HUES48 (cell line): ENCODE measurements at regions not wholly inside any gene's neighbourhood (a gene's known extent, or its start where the extent isn't known, plus 50 kb on each side); places are given as distances from the start of the nearest gene placed in this dataset.
"Not testable (repeated sequence)": the region's sequence is repeated elsewhere in the genome, so short reads cannot be mapped to it uniquely, and the experiment has no call there.

ENCODE experiments used
- H3K27ac ChIP-seq: one replicate; pipeline ENCODE4 v1.7.0; 2013; ENCODE audit warnings: low read depth, low read length, inconsistent platforms
- H3K27me3 ChIP-seq: 2 replicates; pipeline ENCODE4 v1.6.1; 2013; ENCODE audit warnings: mild to moderate bottlenecking, low read length; ENCODE audit not compliant: control insufficient read depth, insufficient read depth
- H3K36me3 ChIP-seq: 2 replicates; pipeline ENCODE4 v1.6.1; 2013; ENCODE audit warnings: low read length; ENCODE audit not compliant: control insufficient read depth, insufficient read depth
- H3K4me1 ChIP-seq: 2 replicates; pipeline ENCODE4 v1.6.1; 2013; ENCODE audit warnings: mild to moderate bottlenecking, low read length; ENCODE audit not compliant: control insufficient read depth, insufficient read depth
- H3K4me3 ChIP-seq: 2 replicates; pipeline ENCODE4 v1.5.1; 2013; ENCODE audit warnings: mild to moderate bottlenecking, low read depth, low read length
- H3K9ac ChIP-seq: 2 replicates; pipeline ENCODE4 v1.6.1; 2013; ENCODE audit warnings: mild to moderate bottlenecking, low read depth, low read length, moderate library complexity
- H3K9me3 ChIP-seq: 2 replicates; pipeline ENCODE4 v1.6.1; 2013; ENCODE audit warnings: low read length; ENCODE audit not compliant: control insufficient read depth, insufficient read depth

DNA sequence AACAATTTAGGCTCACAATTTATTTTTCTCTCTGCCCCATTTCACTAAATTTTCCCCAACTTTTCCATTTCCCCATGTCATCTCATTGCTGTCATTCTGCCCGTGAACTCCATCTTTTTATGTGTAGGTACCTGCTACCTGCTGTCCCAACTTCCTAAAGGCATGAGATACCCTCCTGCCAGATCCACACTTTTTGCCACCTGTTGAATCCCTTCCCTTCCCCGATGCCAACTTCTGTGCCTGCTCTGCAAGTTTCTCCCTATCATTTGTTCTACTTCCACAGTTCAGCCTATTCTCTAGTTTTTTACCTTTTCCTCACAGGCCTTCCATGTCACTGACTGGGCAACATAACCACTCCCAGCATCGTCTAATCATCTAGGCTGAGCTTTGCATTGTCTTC is 607.5 kb upstream of the KLF12 start:
- Histone ChIP-seq H3K4me3 (no peak overlapping the region), H3K9ac (no peak overlapping the region), H3K36me3 (no peaks in the 10 kb centered on the region), H3K27me3 (no peaks in the 10 kb centered on the region), H3K27ac (no peak overlapping the region), H3K9me3 (no peaks in the 10 kb centered on the region), H3K4me1 (no peaks in the 10 kb centered on the region)

DNA sequence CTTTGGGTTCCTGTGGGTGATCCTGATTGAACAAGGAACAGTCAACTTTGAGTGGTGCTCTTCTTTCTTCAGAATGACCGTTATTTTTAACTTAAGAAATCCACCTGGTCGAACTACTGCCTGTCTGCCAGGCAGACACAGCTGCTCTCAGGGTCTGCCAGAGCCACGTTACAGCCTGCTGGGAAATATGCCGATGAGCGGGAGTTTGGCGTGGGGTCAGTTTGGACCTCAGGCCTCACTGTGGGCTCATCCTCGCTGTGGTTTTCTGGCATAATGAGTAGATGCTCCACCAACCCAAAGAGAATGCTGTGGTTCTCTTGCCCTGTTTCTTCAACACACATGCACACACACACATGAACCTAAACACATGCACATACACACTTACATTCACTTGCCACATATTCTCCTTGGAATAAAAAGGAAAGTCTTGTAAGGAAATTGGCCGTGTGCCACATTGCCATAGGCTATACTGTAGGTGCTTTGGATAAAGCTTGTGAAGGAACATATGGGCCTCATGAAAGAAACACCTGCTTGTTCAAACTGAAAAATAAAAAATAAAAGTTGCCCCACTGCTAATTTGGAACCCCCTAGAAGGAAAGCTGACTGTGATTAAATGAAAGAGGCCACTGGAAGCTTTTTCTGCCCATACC is 598.7 kb upstream of the KLF12 start:
- no peaks in the 10 kb centered on the region for H3K9me3 ChIP-seq
- no peaks in the 10 kb centered on the region for H3K27me3 ChIP-seq
- peaks cover 6% of the 10 kb centered on the region; the same call in 1 of the 2 replicates for H3K4me1 ChIP-seq
- H3K4me3 ChIP-seq, result no peak overlapping the region
- no peak overlapping the region for H3K27ac ChIP-seq
- H3K9ac ChIP-seq, result no peak overlapping the region
- no peaks in the 10 kb centered on the region for H3K36me3 ChIP-seq

DNA sequence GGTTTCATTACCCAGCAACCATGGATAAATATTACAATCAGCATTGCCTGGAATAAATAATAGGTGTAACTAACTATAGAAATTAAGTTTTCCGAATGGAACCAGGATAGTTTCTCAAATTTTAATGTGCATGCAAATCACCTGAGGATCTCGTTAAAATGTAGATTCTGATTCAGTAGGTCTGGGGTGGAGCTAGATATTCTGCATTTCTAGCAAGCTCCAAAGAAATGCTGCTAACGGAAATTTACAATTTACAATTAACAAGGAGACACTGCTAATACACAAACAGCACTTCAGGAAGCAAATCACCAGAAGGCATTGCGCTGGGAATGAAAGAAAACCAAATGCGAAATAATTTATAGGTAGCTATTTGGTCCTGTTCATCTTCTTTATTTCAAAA is 597.5 kb upstream of the KLF12 start:
- Histone ChIP-seq H3K27ac (no peak overlapping the region), H3K4me1 (peaks cover 6% of the 10 kb centered on the region; the same call in 1 of the 2 replicates), H3K27me3 (no peaks in the 10 kb centered on the region), H3K9me3 (no peaks in the 10 kb centered on the region), H3K4me3 (no peak overlapping the region), H3K36me3 (no peaks in the 10 kb centered on the region), H3K9ac (no peak overlapping the region)

DNA sequence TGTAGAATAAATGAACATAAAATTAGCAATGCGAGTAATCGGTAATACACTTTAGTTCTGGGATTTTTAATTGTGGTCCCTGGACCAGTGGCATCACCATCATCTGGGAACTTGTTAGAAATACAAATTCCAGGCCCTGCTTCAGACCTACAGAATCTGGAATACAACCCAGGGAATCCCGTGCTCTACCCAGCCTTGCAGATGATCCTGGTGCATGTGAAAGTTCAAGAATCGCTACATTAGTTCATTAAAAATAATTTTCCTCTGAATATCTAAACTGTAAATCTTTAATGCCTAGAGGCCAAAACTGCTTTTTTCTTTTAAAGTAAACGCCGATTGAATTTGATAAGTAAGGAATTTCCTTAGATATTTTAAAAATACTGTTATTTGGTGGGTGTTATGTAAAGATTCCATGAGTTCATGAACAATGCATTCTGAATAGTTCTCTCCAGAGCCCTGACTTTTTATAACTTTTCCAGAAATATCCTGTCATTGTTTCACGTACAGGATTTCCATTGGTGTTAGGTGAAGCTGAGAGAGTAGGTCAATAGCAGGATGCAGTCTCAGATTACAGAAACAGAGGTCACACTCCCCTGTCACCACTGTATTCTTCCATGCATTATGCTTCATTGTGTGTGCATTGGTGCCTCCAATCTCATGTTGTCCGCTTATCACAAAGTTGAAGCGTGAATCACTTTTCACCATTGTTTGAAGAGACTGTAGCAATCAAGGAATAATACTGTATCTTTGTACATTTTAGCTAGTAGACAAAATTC is 596.5 kb upstream of the KLF12 start:
- H3K9ac ChIP-seq, result no peak overlapping the region

DNA sequence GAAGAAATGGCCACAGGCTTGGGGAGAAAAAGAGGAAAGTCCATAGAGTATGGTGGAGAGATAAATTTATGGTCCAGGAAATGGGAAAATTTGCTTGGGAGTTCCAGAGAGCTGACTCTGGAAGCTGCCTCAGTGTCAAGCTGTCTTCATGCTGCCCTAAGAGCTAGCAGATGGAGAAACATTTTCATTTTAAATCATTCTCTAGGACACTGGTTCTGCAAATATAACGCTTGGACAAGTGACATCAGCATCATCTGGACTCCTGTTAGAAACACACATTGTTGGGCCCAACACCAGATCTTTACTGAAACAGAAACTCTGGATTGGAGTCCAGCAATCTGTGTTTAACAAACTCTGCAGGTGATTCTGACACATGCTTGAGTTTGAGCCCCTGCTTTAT is 592.0 kb upstream of the KLF12 start:
- H3K4me3 ChIP-seq, result no peak overlapping the region
- H3K36me3 ChIP-seq, result no peaks in the 10 kb centered on the region
- H3K27ac ChIP-seq, result no peak overlapping the region
- H3K27me3 ChIP-seq, result no peaks in the 10 kb centered on the region
- no peak overlapping the region for H3K9ac ChIP-seq
- no peaks in the 10 kb centered on the region for H3K9me3 ChIP-seq
- H3K4me1 ChIP-seq, result no peaks in the 10 kb centered on the region

More for the DNA sequence above, 596.5 kb upstream of the KLF12 start:
- Histone ChIP-seq H3K9me3 (no peaks in the 10 kb centered on the region), H3K36me3 (no peaks in the 10 kb centered on the region), H3K27ac (no peak overlapping the region), H3K4me1 (peaks cover 6% of the 10 kb centered on the region; the same call in 1 of the 2 replicates), H3K4me3 (no peak overlapping the region), H3K27me3 (no peaks in the 10 kb centered on the region)

DNA sequence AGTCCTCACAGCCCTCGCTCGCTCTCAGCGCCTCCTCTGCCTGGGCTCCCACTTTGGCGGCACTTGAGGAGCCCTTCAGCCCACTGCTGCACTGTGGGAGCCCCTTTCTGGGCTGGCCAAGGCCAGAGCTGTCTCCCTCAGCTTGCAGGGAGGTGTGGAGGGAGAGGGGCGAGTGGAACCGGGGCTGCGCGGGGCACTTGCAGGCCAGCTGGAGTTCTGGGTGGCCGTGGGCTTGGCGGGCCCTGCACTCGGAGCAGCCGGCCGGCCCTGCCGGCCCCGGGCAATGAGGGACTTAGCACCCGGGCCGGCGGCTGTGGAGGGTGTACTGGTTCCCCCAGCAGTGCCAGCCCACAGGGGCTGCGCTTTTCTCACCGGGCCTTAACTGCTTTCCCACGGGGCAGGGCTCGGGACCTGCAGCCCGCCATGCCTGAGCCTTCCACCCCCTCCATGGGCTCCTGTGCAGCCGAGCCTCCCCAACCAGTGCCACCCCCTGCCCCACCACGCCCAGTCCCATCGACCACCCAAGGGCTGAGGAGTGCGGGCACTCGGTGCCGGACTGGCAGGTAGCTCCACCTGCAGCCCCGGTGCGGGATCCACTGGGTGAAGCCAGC is 584.1 kb upstream of the KLF12 start:
- H3K9me3 ChIP-seq, H3K9ac ChIP-seq, H3K36me3 ChIP-seq, H3K27me3 ChIP-seq, H3K4me3 ChIP-seq, H3K4me1 ChIP-seq, H3K27ac ChIP-seq: not testable (repeated sequence)

DNA sequence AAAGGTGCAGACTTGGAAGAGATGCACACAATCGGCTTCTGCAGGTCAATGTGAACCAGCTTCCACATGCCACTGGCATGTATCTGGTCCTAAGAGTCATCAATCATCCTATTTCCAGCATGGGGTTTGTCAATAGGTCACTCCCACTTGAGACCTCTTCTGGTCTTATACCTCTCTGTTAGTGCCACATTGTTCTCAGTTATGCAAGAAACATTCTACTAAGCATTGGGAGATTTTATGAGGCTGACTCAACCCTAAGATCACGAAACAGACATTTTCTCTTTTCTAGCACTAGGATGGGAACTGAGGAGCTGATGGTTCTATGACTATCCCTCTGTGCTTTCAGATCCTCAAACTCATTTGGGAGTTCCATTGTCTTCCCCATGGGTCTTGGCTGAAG is 581.5 kb upstream of the KLF12 start:
- Histone ChIP-seq H3K9me3 (no peaks in the 10 kb centered on the region; the same call in 1 of the 2 replicates), H3K36me3 (no peaks in the 10 kb centered on the region), H3K4me1 (no peaks in the 10 kb centered on the region), H3K27me3 (no peaks in the 10 kb centered on the region), H3K4me3 (no peak overlapping the region), H3K27ac (no peak overlapping the region), H3K9ac (no peak overlapping the region)

DNA sequence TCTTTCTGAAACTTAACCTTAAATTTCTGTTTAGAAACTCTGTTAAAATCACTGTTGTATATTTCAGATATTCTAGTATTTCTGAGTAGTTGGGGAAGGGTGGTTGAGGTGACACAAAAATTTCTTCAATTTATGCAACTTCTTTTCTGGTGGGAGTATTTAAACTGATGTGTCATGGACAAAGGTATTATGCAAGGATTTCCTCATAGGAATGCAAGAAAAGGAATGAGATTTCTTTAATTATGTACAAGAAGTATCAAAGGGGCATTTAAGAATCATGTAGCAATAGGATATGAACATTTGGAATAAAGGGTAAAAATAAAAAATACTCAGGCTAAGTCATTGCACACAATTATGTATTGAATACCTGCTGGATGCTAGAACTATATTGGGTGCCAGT is 575.8 kb upstream of the KLF12 start:
- no peaks in the 10 kb centered on the region for H3K4me1 ChIP-seq
- no peak overlapping the region for H3K9ac ChIP-seq
- H3K36me3 ChIP-seq, result no peaks in the 10 kb centered on the region
- H3K27me3 ChIP-seq, result no peaks in the 10 kb centered on the region
- H3K27ac ChIP-seq, result no peak overlapping the region
- H3K4me3 ChIP-seq, result no peak overlapping the region
- H3K9me3 ChIP-seq, result no peaks in the 10 kb centered on the region

DNA sequence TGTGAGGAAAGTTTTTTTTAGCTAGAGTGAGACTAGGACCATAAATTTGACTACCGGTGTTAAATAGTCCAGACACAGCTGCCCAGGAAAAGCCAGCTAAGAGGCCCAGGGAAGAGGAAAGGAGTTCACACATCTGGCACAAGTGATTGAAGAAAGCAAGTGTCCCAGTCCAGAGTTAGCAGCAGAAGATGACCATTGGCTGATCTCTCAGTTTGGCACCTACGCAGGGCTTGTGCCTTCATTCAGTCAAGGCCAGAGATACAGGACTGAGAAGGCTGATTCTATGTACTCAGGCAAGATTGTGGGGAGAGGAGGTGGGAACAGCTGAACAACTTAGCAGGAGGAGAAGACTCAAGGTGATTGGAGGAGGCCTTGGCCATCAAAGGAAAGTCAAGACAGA is 575.0 kb upstream of the KLF12 start:
- Histone ChIP-seq H3K9me3 (no peaks in the 10 kb centered on the region), H3K27ac (no peak overlapping the region), H3K9ac (no peak overlapping the region), H3K4me1 (no peaks in the 10 kb centered on the region), H3K27me3 (no peaks in the 10 kb centered on the region), H3K4me3 (no peak overlapping the region), H3K36me3 (no peaks in the 10 kb centered on the region)

DNA sequence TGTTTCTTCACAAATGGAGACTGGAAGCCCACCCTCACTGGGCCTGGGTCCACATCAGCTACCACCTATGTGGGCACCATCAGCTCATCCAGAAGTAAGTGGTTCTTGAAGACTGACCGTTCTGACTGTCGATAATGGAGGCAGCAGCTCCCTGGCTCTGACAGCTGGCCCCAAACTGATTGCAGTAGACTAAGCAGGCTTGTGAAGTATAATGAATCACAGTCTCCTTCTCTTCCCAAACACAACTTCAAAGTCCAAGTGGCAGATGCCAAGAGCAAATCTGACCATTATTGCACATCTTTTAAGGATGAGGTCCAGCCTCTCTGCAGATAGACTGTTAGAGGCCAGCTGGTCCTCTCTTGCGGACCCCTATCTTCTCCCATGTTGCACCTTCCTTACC is 574.4 kb upstream of the KLF12 start:
- H3K9ac ChIP-seq, result no peak overlapping the region
- H3K4me1 ChIP-seq, result no peaks in the 10 kb centered on the region

DNA sequence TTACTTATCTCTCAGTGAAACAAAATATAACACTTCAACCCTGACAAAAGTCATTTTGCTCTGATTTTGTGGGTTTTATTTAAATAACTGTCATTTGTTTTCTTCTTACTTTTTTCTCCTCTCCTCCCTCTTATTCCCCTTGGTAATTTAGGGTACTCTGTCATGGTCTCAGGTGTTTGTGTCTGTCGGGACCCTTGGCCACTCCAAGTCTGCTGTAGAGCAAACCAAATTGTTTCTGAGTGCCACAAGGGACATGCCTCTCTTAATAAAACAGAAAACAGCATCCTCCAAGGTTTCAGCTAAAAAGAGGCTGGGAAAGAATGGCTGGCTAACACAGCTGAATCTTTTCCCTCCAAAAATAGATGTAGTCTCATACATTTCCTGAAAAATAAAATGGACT is 573.1 kb upstream of the KLF12 start:
- Histone ChIP-seq H3K4me1 (no peaks in the 10 kb centered on the region), H3K9me3 (no peaks in the 10 kb centered on the region), H3K9ac (no peak overlapping the region), H3K36me3 (no peaks in the 10 kb centered on the region), H3K27me3 (no peaks in the 10 kb centered on the region), H3K27ac (no peak overlapping the region), H3K4me3 (no peak overlapping the region)

More for the DNA sequence above, 574.4 kb upstream of the KLF12 start:
- H3K36me3 ChIP-seq, result no peaks in the 10 kb centered on the region
- H3K27ac ChIP-seq, result no peak overlapping the region
- no peak overlapping the region for H3K4me3 ChIP-seq
- no peaks in the 10 kb centered on the region for H3K9me3 ChIP-seq
- H3K27me3 ChIP-seq, result no peaks in the 10 kb centered on the region
